ENCODE measurements at regions not wholly inside any gene's neighbourhood (a gene's known extent, or its start where the extent isn't known, plus 50 kb on each side); places are given as distances from the start of the nearest gene placed in this dataset.

- no peak for TF ChIP-seq CTCF (IDR thresholded peaks at IDR 0.05)
- no peak for TF ChIP-seq POLR2AphosphoS5 (IDR thresholded peaks at IDR 0.05)
- TF ChIP-seq POLR2A (IDR thresholded peaks at IDR 0.05) = no peak
Measured at GRCh38 chr11:15748741-15749140, 607.6 kb downstream of the SOX6 start.
